SU-DHL-6 (cell line): ENCODE measurements at regions not wholly inside any gene's neighbourhood (a gene's known extent, or its start where the extent isn't known, plus 50 kb on each side); places are given as distances from the start of the nearest gene placed in this dataset.
"Not testable (repeated sequence)": the region's sequence is repeated elsewhere in the genome, so short reads cannot be mapped to it uniquely, and the experiment has no call there.

Source experiments
- H2AFZ ChIP-seq: fragments of 200-600 bp; sonication (generic); 2 replicates; pipeline ENCODE4 v1.6.1; 2014; ENCODE audit warnings: low read depth, mild to moderate bottlenecking, moderate library complexity, mixed read lengths, antibody characterized with exemption, low read length; ENCODE audit not compliant: severe bottlenecking
- H3F3A ChIP-seq: fragments of 200-600 bp; shearing (Covaris generic); 2 replicates; pipeline ENCODE4 v1.6.0; 2016; ENCODE audit warnings: antibody characterized with exemption, mild to moderate bottlenecking; ENCODE audit not compliant: insufficient read depth
- H3K27ac ChIP-seq: fragments of 200-600 bp; sonication (generic); 2 replicates; pipeline ENCODE4 v1.5.1; 2016; ENCODE audit warnings: low read depth, mild to moderate bottlenecking, low read length, moderate library complexity, mixed read lengths
- H3K27me3 ChIP-seq: fragments of 200-600 bp; sonication (generic), shearing (Covaris generic); 2 replicates; pipeline ENCODE4 v1.6.0; 2014; ENCODE audit warnings: mild to moderate bottlenecking, low read length
- H3K36me3 ChIP-seq: fragments of 200-600 bp; sonication (generic); 2 replicates; pipeline ENCODE4 v1.6.1; 2014; ENCODE audit warnings: mild to moderate bottlenecking, low read length, mixed read lengths
- H3K4me2 ChIP-seq: fragments of 300-600, 200-600 bp; shearing (Covaris generic), sonication (generic); 2 replicates; pipeline ENCODE4 v1.6.0; 2014; ENCODE audit warnings: low read length, low read depth, mild to moderate bottlenecking; ENCODE audit not compliant: poor library complexity, severe bottlenecking
- H3K4me3 ChIP-seq: fragments of 200-600 bp; sonication (generic); 2 replicates; pipeline ENCODE4 v1.5.1; 2014; ENCODE audit warnings: antibody characterized with exemption, low read length, mild to moderate bottlenecking, mixed read lengths; ENCODE audit not compliant: insufficient read depth, poor library complexity, severe bottlenecking
- H3K79me2 ChIP-seq: fragments of 200-600 bp; sonication (generic); 2 replicates; pipeline ENCODE4 v1.6.1; 2014; ENCODE audit warnings: mild to moderate bottlenecking, low read length, moderate library complexity; ENCODE audit not compliant: insufficient read depth
- H3K9ac ChIP-seq: fragments of 200-600 bp; sonication (generic); 2 replicates; pipeline ENCODE4 v1.7.0; 2014; ENCODE audit warnings: mild to moderate bottlenecking, low read length
- H3K9me2 ChIP-seq: fragments of 200-600 bp; sonication (generic); replicated peaks from 2 replicates; pipeline ENCODE4 v1.6.1; 2014; ENCODE audit warnings: low read length; ENCODE audit not compliant: insufficient read depth
- H3K9me3 ChIP-seq: fragments of 200-600 bp; sonication (generic); 2 replicates; pipeline ENCODE4 v1.6.1; 2014; ENCODE audit warnings: low read length, mixed read lengths; ENCODE audit not compliant: insufficient read depth
- H4K20me1 ChIP-seq: fragments of 200-600 bp; sonication (generic); 2 replicates; pipeline ENCODE4 v1.6.1; 2014; ENCODE audit warnings: low read depth, mild to moderate bottlenecking, antibody characterized with exemption, low read length, moderate library complexity, mixed read lengths
- EZH2phosphoT487 ChIP-seq: fragments of 200-600 bp; sonication (generic), shearing (Covaris generic); conservative IDR thresholded peaks from 2 replicates; pipeline ENCODE4 v1.6.1; 2018; ENCODE audit warnings: mild to moderate bottlenecking, antibody characterized with exemption, low read length, moderate library complexity, mixed read lengths
- TF ChIP-seq, protein P1 (sequence below): fragments of 200-600 bp; sonication (generic); IDR thresholded peaks from one replicate; pipeline ENCODE4 v1.5.1; 2017; ENCODE audit warnings: antibody characterized with exemption, mild to moderate bottlenecking, low read length, moderate library complexity; ENCODE audit not compliant: insufficient read depth, poor library complexity, severe bottlenecking

DNA sequence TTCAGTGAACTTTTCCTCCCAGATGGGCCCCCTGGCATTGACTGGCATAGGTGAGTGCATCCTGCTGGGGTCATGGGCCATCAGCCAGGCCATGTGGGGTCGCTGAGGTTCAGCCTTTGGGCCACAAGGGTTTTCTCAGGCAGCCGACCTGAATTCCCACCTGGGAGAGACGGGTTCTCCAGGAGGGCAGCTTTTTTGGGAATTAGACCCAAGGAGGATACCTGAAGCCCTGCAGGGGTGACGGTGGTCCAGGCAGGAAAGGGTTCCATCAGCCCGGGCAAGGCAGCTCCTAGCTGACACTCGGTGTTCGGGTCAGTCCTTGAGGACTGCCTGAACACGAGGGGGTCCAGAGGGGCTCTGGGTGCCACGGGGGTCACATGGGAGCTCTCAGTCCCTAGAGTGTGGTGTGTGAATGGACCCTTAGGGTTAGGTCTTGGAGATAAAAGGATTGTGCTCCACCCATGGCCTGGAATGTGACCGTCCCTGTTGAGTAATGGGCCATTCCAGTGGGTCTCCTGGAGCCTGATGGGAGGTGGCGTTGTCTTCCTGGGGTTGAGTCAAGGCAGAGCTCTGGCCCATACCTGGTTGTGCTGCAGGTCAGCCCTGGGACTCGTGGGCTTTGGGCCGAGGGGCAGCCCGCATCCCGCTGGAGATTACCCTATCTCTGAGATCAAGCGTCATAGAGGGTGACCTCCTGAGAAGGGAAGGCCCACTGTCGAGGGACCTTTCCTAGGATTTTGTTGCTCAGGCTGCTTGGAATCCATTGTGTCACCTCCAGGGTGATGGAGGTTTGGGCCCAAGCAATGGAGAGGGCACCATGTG, 192.8 kb downstream of the UBE3A start:
- no peaks in the 10 kb centered on the region for H3K79me2 ChIP-seq
- no peak overlapping the region for H3K4me2 ChIP-seq
- H3K27ac ChIP-seq: no peak overlapping the region
- H3F3A ChIP-seq: no peaks in the 10 kb centered on the region
- no peak for TF ChIP-seq EZH2phosphoT487
- TF ChIP-seq, protein P1, sequence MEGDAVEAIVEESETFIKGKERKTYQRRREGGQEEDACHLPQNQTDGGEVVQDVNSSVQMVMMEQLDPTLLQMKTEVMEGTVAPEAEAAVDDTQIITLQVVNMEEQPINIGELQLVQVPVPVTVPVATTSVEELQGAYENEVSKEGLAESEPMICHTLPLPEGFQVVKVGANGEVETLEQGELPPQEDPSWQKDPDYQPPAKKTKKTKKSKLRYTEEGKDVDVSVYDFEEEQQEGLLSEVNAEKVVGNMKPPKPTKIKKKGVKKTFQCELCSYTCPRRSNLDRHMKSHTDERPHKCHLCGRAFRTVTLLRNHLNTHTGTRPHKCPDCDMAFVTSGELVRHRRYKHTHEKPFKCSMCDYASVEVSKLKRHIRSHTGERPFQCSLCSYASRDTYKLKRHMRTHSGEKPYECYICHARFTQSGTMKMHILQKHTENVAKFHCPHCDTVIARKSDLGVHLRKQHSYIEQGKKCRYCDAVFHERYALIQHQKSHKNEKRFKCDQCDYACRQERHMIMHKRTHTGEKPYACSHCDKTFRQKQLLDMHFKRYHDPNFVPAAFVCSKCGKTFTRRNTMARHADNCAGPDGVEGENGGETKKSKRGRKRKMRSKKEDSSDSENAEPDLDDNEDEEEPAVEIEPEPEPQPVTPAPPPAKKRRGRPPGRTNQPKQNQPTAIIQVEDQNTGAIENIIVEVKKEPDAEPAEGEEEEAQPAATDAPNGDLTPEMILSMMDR: no peak
- H3K4me3 ChIP-seq: no peak overlapping the region
- no peaks in the 10 kb centered on the region for H3K9me3 ChIP-seq
- H3K9ac ChIP-seq: no peak overlapping the region
- no peaks in the 10 kb centered on the region for H4K20me1 ChIP-seq
- H3K27me3 ChIP-seq: no peaks in the 10 kb centered on the region
- H3K36me3 ChIP-seq: no peaks in the 10 kb centered on the region
- no peak overlapping the region for H2AFZ ChIP-seq
- H3K9me2 ChIP-seq: no peaks in the 10 kb centered on the region

GRCh38 chr15:25246641-25247406, 192.0 kb downstream of the UBE3A start:
- TF ChIP-seq, protein P1: no peak
- TF ChIP-seq EZH2phosphoT487: no peak
- H2AFZ ChIP-seq: no peak overlapping the region
- H4K20me1 ChIP-seq: no peaks in the 10 kb centered on the region
- no peak overlapping the region for H3K27ac ChIP-seq
- no peak overlapping the region for H3K4me2 ChIP-seq
- no peaks in the 10 kb centered on the region for H3K36me3 ChIP-seq
- no peak overlapping the region for H3K4me3 ChIP-seq
- H3K9me2 ChIP-seq: no peaks in the 10 kb centered on the region
- H3K27me3 ChIP-seq: no peaks in the 10 kb centered on the region
- no peaks in the 10 kb centered on the region for H3F3A ChIP-seq
- H3K79me2 ChIP-seq: no peaks in the 10 kb centered on the region
- no peaks in the 10 kb centered on the region for H3K9me3 ChIP-seq
- H3K9ac ChIP-seq: no peak overlapping the region

DNA sequence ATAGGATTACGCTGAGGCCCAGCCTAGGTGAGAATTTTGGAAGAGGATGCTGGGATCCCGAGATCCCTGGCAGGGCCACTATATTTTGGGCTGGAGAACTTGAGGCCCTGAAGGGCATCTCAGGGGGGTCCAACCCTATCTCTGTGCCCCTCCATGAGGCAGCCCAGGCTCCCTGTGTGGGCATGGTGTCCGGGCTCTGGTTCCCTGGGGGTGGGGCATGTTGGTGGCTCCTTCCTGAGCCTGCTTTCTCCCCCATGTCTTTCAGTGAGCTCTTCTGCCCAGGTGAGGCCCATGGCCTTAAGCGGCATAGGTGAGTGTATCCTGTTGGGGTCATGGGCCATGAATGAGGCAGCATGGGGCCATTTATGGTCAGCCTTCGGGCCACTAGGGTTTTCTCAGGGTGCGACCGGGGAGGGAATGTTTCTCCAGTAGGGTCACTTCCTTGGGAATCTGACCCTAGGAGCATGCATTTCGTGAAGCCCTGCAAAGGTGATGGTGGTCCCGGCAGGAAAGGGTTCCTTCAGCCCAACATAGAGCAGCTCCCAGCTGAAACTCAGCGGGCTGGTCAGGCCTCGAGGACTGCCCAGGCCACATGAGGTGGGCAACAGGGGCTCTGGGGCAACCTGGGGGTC, 191.3 kb downstream of the UBE3A start:
- no peaks in the 10 kb centered on the region for H3K9me2 ChIP-seq
- no peak overlapping the region for H3K4me2 ChIP-seq
- no peak overlapping the region for H3K4me3 ChIP-seq
- no peaks in the 10 kb centered on the region for H3K36me3 ChIP-seq
- H3K27ac ChIP-seq: no peak overlapping the region
- H3F3A ChIP-seq: no peaks in the 10 kb centered on the region
- no peaks in the 10 kb centered on the region for H3K79me2 ChIP-seq
- H3K9ac ChIP-seq: no peak overlapping the region
- TF ChIP-seq, protein P1: no peak
- TF ChIP-seq EZH2phosphoT487: no peak
- H3K9me3 ChIP-seq: no peaks in the 10 kb centered on the region
- H3K27me3 ChIP-seq: no peaks in the 10 kb centered on the region
- H4K20me1 ChIP-seq: no peaks in the 10 kb centered on the region
- no peak overlapping the region for H2AFZ ChIP-seq

- H3K9ac ChIP-seq, H2AFZ ChIP-seq, H4K20me1 ChIP-seq, H3K27me3 ChIP-seq, H3K9me2 ChIP-seq, H3K9me3 ChIP-seq, H3K27ac ChIP-seq, H3K79me2 ChIP-seq, H3F3A ChIP-seq, H3K4me2 ChIP-seq, H3K4me3 ChIP-seq, H3K36me3 ChIP-seq: not testable (repeated sequence)
These were observed 190.7 kb downstream of the UBE3A start for GRCh38 chr15:25248087-25248486.
